LNCAP (cell line): ENCODE measurements at regions not wholly inside any gene's neighbourhood (a gene's known extent, or its start where the extent isn't known, plus 50 kb on each side); places are given as distances from the start of the nearest gene placed in this dataset.

Source experiments
- CTCF ChIP-seq: fragments of 450-650 bp; IDR thresholded peaks from 2 replicates; pipeline ENCODE4 v1.5.1; 2017; ENCODE audit warnings: mild to moderate bottlenecking

- TF ChIP-seq CTCF = no peak
Measured at GRCh38 chr10:10680496-10680895, 337.2 kb upstream of the CELF2 start.

GRCh38 chr10:10684972-10685371, 332.7 kb upstream of the CELF2 start:
- no peak for TF ChIP-seq CTCF

- no peak for TF ChIP-seq CTCF
Measured at GRCh38 chr10:10685566-10685965, 332.1 kb upstream of the CELF2 start.

GRCh38 chr10:10687751-10688150, 329.9 kb upstream of the CELF2 start:
- TF ChIP-seq CTCF = no peak

- no peak for TF ChIP-seq CTCF
Measured at GRCh38 chr10:10699427-10699826, 318.2 kb upstream of the CELF2 start.

- TF ChIP-seq CTCF = no peak
Measured at GRCh38 chr10:10701084-10701611, 316.5 kb upstream of the CELF2 start.

GRCh38 chr10:10702211-10702610, 315.5 kb upstream of the CELF2 start:
- no peak for TF ChIP-seq CTCF

GRCh38 chr10:10703382-10703781, 314.3 kb upstream of the CELF2 start:
- TF ChIP-seq CTCF = no peak
